ENCODE measurements at regions not wholly inside any gene's neighbourhood (a gene's known extent, or its start where the extent isn't known, plus 50 kb on each side); places are given as distances from the start of the nearest gene placed in this dataset.

- TF ChIP-seq CTCF (IDR thresholded peaks at IDR 0.05; ENCODE audit: insufficient read depth, low read depth, low read length): no peak
- H3K4me3 ChIP-seq (ENCODE audit: low read depth, low read length): no peak overlapping the region
- no peak for DNase-seq (ENCODE audit: low read depth)
These were observed 157.6 kb downstream of the BLID start for GRCh38 chr11:121958323-121958970.

- no peak overlapping the region for H3K4me3 ChIP-seq (ENCODE audit: low read depth, low read length)
- DNase-seq (ENCODE audit: low read depth): no peak
- TF ChIP-seq CTCF (IDR thresholded peaks at IDR 0.05; ENCODE audit: insufficient read depth, low read depth, low read length): no peak
These were observed 162.9 kb downstream of the BLID start for GRCh38 chr11:121953122-121953521.

- H3K4me3 ChIP-seq (ENCODE audit: low read depth, low read length): no peak overlapping the region
- no peak for TF ChIP-seq CTCF (IDR thresholded peaks at IDR 0.05; ENCODE audit: insufficient read depth, low read depth, low read length)
- DNase-seq (ENCODE audit: low read depth): no peak
These were observed 165.9 kb downstream of the BLID start for GRCh38 chr11:121950160-121950559.

GRCh38 chr11:121946514-121946913 is 169.5 kb downstream of the BLID start:
- no peak for DNase-seq (ENCODE audit: low read depth)
- H3K4me3 ChIP-seq (ENCODE audit: low read depth, low read length): no peak overlapping the region
- no peak for TF ChIP-seq CTCF (IDR thresholded peaks at IDR 0.05; ENCODE audit: insufficient read depth, low read depth, low read length)

GRCh38 chr11:121944556-121945230 is 171.3 kb downstream of the BLID start:
- H3K4me3 ChIP-seq (ENCODE audit: low read depth, low read length): no peak overlapping the region
- DNase-seq (ENCODE audit: low read depth): no peak
- TF ChIP-seq CTCF (IDR thresholded peaks at IDR 0.05; ENCODE audit: insufficient read depth, low read depth, low read length): no peak

- DNase-seq (ENCODE audit: low read depth): no peak
- no peak for TF ChIP-seq CTCF (IDR thresholded peaks at IDR 0.05; ENCODE audit: insufficient read depth, low read depth, low read length)
- no peak overlapping the region for H3K4me3 ChIP-seq (ENCODE audit: low read depth, low read length)
These were observed 177.9 kb downstream of the BLID start for GRCh38 chr11:121938076-121938475.
